Vagina (tissue), 2 donors: ENCODE measurements at regions not wholly inside any gene's neighbourhood (a gene's known extent, or its start where the extent isn't known, plus 50 kb on each side); places are given as distances from the start of the nearest gene placed in this dataset.

Source experiments
- CTCF ChIP-seq, 3 experiments: fragments of 450-650 bp in 2 of 3; fragments of 200-600 bp in 1 of 3; sonication (generic) in 1 of 3; IDR thresholded peaks; one replicate each; pipeline ENCODE4 v1.5.1; 2017 to 2019; ENCODE audit warnings: antibody characterized with exemption in 3 of 3, mild to moderate bottlenecking in 2 of 3, moderate library complexity in 2 of 3
- POLR2A ChIP-seq, 2 donors: fragments of 450-650 bp; IDR thresholded peaks; one replicate each; pipeline ENCODE4 v1.6.1; 2017; ENCODE audit warnings: antibody characterized with exemption in 2 of 2, mild to moderate bottlenecking in 2 of 2, moderate library complexity in 2 of 2
- POLR2AphosphoS5 ChIP-seq, 2 donors: sonication (generic); formaldehyde crosslinking; IDR thresholded peaks; one replicate each; pipeline ENCODE4 v1.9.0; 2017; ENCODE audit warnings: antibody characterized with exemption in 2 of 2, mild to moderate bottlenecking in 2 of 2, low read depth in 1 of 2; ENCODE audit not compliant: insufficient read depth in 1 of 2

DNA sequence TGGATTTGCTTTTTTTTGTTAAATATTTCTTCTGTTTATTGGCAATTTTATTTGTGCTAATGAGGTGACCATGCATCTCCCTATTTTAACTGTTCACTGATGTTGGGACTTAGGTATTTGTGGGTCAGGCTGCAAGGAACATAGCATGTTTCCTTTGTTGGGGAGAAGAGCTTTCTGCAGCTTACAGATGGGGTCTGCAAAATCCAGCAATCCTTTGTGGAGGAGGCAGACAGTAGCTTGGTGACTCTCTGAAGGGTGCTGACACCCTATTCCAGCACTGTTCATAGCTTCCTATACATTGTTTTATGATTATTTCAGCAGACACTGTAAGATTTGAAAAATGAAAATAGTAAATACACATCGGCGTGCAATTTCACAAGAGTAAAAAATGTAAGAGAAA is 491.7 kb downstream of the RAPGEF2 start:
- no peak for TF ChIP-seq CTCF (IDR thresholded peaks at IDR 0.05)
- TF ChIP-seq POLR2A (IDR thresholded peaks at IDR 0.05), result no peak
- TF ChIP-seq POLR2AphosphoS5 (IDR thresholded peaks at IDR 0.05; ENCODE audit: insufficient read depth in 1 of 2, low read depth in 1 of 2), result no peak
